ENCODE measurements at regions not wholly inside any gene's neighbourhood (a gene's known extent, or its start where the extent isn't known, plus 50 kb on each side); places are given as distances from the start of the nearest gene placed in this dataset.

DNA sequence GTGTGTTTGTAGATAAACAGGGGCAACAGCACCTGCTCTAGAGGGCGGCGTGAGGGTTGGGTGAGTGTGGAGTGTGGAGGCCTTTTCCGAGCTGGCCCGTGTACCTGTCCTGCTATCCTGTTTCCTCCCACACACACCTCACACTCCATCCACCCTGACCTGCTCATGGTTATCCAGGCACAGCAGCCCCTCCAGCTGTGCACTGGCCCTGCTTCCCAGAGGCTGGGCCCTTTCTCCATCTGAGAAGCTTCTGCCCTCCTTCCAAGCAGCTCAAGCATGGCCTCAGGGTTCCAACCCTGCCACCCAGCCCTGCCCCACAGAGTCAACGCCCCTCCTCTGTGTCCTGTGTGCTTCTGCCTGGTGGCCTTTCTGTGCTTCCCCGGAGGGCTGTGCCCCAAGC lies 86.9 kb downstream of the SOX1 start:
- no peak for TF ChIP-seq TAF1 (IDR thresholded peaks at IDR 0.05; ENCODE audit: low read depth)
- no peak for TF ChIP-seq RAD21 (conservative IDR thresholded peaks at IDR 0.05)
- TF ChIP-seq SMC3 (conservative IDR thresholded peaks at IDR 0.05; ENCODE audit: poor library complexity), result no peak
- no peak for TF ChIP-seq EP300 (conservative IDR thresholded peaks at IDR 0.05; ENCODE audit: poor library complexity, severe bottlenecking)
- TF ChIP-seq MXI1 (conservative IDR thresholded peaks at IDR 0.05; ENCODE audit: poor library complexity, severe bottlenecking), result no peak
- no peak for TF ChIP-seq EZH2 (IDR thresholded peaks at IDR 0.05; ENCODE audit: borderline replicate concordance, insufficient read depth, low read length, poor library complexity, severe bottlenecking)
- TF ChIP-seq POLR2AphosphoS5 (IDR thresholded peaks at IDR 0.05), result no peak
- TF ChIP-seq, protein P1, sequence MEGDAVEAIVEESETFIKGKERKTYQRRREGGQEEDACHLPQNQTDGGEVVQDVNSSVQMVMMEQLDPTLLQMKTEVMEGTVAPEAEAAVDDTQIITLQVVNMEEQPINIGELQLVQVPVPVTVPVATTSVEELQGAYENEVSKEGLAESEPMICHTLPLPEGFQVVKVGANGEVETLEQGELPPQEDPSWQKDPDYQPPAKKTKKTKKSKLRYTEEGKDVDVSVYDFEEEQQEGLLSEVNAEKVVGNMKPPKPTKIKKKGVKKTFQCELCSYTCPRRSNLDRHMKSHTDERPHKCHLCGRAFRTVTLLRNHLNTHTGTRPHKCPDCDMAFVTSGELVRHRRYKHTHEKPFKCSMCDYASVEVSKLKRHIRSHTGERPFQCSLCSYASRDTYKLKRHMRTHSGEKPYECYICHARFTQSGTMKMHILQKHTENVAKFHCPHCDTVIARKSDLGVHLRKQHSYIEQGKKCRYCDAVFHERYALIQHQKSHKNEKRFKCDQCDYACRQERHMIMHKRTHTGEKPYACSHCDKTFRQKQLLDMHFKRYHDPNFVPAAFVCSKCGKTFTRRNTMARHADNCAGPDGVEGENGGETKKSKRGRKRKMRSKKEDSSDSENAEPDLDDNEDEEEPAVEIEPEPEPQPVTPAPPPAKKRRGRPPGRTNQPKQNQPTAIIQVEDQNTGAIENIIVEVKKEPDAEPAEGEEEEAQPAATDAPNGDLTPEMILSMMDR (IDR thresholded peaks at IDR 0.05; ENCODE audit: poor library complexity, severe bottlenecking), result no peak
- TF ChIP-seq, protein P2, sequence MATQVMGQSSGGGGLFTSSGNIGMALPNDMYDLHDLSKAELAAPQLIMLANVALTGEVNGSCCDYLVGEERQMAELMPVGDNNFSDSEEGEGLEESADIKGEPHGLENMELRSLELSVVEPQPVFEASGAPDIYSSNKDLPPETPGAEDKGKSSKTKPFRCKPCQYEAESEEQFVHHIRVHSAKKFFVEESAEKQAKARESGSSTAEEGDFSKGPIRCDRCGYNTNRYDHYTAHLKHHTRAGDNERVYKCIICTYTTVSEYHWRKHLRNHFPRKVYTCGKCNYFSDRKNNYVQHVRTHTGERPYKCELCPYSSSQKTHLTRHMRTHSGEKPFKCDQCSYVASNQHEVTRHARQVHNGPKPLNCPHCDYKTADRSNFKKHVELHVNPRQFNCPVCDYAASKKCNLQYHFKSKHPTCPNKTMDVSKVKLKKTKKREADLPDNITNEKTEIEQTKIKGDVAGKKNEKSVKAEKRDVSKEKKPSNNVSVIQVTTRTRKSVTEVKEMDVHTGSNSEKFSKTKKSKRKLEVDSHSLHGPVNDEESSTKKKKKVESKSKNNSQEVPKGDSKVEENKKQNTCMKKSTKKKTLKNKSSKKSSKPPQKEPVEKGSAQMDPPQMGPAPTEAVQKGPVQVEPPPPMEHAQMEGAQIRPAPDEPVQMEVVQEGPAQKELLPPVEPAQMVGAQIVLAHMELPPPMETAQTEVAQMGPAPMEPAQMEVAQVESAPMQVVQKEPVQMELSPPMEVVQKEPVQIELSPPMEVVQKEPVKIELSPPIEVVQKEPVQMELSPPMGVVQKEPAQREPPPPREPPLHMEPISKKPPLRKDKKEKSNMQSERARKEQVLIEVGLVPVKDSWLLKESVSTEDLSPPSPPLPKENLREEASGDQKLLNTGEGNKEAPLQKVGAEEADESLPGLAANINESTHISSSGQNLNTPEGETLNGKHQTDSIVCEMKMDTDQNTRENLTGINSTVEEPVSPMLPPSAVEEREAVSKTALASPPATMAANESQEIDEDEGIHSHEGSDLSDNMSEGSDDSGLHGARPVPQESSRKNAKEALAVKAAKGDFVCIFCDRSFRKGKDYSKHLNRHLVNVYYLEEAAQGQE (IDR thresholded peaks at IDR 0.05; ENCODE audit: borderline replicate concordance), result no peak
- no peaks in the 10 kb centered on the region for H3K36me3 ChIP-seq (ENCODE audit: insufficient read depth, low read length)
- no peak overlapping the region for H3K4me2 ChIP-seq (ENCODE audit: low read length)
- no peaks in the 10 kb centered on the region for H3K79me2 ChIP-seq (replicated peaks; ENCODE audit: insufficient read depth, low read length)
- H3K9me3 ChIP-seq (ENCODE audit: low read length), result no peaks in the 10 kb centered on the region
- no peak overlapping the region for H3K27ac ChIP-seq (ENCODE audit: low read length)
- H3K9ac ChIP-seq (ENCODE audit: low read length), result no peak overlapping the region
- no peak overlapping the region for H2AFZ ChIP-seq (ENCODE audit: low read depth, low read length)
- no peaks in the 10 kb centered on the region for H3K9me2 ChIP-seq (ENCODE audit: insufficient read depth, low read length)
- H3K4me3 ChIP-seq (ENCODE audit: low read length), result no peak overlapping the region
- no peaks in the 10 kb centered on the region for H4K20me1 ChIP-seq (ENCODE audit: insufficient read depth)
- H3K27me3 ChIP-seq (ENCODE audit: insufficient read depth, low read depth, low read length), result no peaks in the 10 kb centered on the region
- H3F3A ChIP-seq (ENCODE audit: insufficient read depth, low read length, poor library complexity, severe bottlenecking), result no peaks in the 10 kb centered on the region

DNA sequence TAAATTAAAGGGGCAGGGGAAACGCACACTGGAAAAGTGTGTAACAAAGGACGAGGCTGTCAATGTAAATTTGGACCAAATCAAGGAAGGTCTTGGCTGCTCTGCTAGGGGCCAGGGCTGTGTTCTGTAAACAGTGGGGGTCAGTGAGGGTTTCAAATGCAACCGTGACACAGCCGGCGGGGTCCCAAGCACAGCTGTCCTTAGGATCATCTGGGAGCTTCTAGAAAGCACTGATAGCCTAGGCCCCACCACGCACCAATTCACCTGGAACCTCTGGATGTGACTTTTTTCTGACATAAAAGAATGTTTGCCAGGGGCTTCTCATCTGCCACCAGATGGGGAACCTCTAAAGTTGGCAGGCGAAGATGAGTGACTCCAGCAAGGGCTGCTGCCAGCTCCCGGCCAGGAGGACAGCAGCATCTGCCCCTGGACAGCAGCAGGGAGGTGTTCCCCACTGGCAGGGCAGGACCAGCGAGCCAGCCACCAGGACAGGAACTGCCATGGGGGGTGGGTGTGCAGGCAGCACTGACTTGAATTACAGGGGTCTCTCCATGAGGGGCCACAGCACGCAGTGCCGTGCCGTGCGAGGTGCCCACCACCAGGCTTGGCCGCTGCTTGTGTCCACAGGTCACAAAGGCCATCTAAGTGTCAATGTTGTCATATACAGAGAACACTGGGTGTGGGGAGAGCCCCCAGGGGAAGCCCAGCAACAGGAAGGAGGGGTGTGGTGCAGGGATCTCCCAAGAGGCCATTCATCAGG lies 87.5 kb downstream of the SOX1 start:
- Histone ChIP-seq H3K27me3 (ENCODE audit: insufficient read depth, low read depth, low read length) (no peaks in the 10 kb centered on the region), H3F3A (ENCODE audit: insufficient read depth, low read length, poor library complexity, severe bottlenecking) (no peaks in the 10 kb centered on the region), H3K4me3 (ENCODE audit: low read length) (no peak overlapping the region), H3K36me3 (ENCODE audit: insufficient read depth, low read length) (no peaks in the 10 kb centered on the region), H3K79me2 (replicated peaks; ENCODE audit: insufficient read depth, low read length) (no peaks in the 10 kb centered on the region), H2AFZ (ENCODE audit: low read depth, low read length) (no peak overlapping the region), H3K27ac (ENCODE audit: low read length) (no peak overlapping the region), H3K9me2 (ENCODE audit: insufficient read depth, low read length) (no peaks in the 10 kb centered on the region), H3K9ac (ENCODE audit: low read length) (no peak overlapping the region), H4K20me1 (ENCODE audit: insufficient read depth) (no peaks in the 10 kb centered on the region), H3K9me3 (ENCODE audit: low read length) (no peaks in the 10 kb centered on the region), H3K4me2 (ENCODE audit: low read length) (no peak overlapping the region)
- TF ChIP-seq MXI1 (conservative IDR thresholded peaks at IDR 0.05; ENCODE audit: poor library complexity, severe bottlenecking) (no peak), EZH2 (IDR thresholded peaks at IDR 0.05; ENCODE audit: borderline replicate concordance, insufficient read depth, low read length, poor library complexity, severe bottlenecking) (no peak), EP300 (conservative IDR thresholded peaks at IDR 0.05; ENCODE audit: poor library complexity, severe bottlenecking) (no peak), SMC3 (conservative IDR thresholded peaks at IDR 0.05; ENCODE audit: poor library complexity) (no peak), POLR2AphosphoS5 (IDR thresholded peaks at IDR 0.05) (no peak), RAD21 (conservative IDR thresholded peaks at IDR 0.05) (no peak), TAF1 (IDR thresholded peaks at IDR 0.05; ENCODE audit: low read depth) (no peak)
- TF ChIP-seq, protein P2 (IDR thresholded peaks at IDR 0.05; ENCODE audit: borderline replicate concordance), result no peak
- TF ChIP-seq, protein P1 (IDR thresholded peaks at IDR 0.05; ENCODE audit: poor library complexity, severe bottlenecking), result no peak

Measured in neural cell (in vitro differentiated cells).